ENCODE measurements at regions not wholly inside any gene's neighbourhood (a gene's known extent, or its start where the extent isn't known, plus 50 kb on each side); places are given as distances from the start of the nearest gene placed in this dataset.
"Not testable (repeated sequence)": the region's sequence is repeated elsewhere in the genome, so short reads cannot be mapped to it uniquely, and the experiment has no call there.

DNA sequence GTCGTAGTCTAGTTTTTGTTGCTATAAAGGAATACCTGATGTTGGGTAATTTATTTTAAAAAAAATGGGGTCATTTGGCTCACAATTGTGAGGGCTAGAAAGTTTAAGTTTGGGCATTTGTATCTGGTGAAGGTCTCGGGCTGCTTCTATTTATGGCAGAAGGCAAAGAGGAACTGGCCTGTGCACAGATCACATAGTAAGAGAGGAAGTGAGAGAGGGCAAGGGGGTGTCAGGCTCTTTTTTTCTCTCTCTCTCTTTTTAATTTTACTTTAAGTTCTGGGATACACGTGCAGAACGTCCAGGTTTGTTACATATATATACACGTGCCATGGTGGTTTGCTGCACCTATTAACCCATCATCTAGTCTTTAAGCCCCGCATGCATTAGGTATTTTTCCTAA, 453.3 kb downstream of the DIRAS2 start (continued):
- no peak for TF ChIP-seq ZNF207 (IDR thresholded peaks at IDR 0.05; ENCODE audit: borderline replicate concordance)
- TF ChIP-seq SRF (IDR thresholded peaks at IDR 0.05; ENCODE audit: low read depth in 2 of 2, low read length in 2 of 2): peak in 1 of 2 experiments; percentile 66; a peak in 1 of 4 replicates
- TF ChIP-seq CEBPB (IDR thresholded peaks at IDR 0.05; ENCODE audit: borderline replicate concordance in 1 of 2, low read depth in 2 of 2, low read length in 2 of 2): no peak
- TF ChIP-seq CBFB (IDR thresholded peaks at IDR 0.05; ENCODE audit: low read depth): no peak
- TF ChIP-seq HSF1 (IDR thresholded peaks at IDR 0.05; ENCODE audit: low read depth, low read length): no peak
- TF ChIP-seq MEF2A (IDR thresholded peaks at IDR 0.05; ENCODE audit: insufficient read depth, low read depth, low read length): peak; percentile 90
- no peak for TF ChIP-seq POLR2AphosphoS2 (IDR thresholded peaks at IDR 0.05; ENCODE audit: low read depth, low read length)
- TF ChIP-seq, protein P1, sequence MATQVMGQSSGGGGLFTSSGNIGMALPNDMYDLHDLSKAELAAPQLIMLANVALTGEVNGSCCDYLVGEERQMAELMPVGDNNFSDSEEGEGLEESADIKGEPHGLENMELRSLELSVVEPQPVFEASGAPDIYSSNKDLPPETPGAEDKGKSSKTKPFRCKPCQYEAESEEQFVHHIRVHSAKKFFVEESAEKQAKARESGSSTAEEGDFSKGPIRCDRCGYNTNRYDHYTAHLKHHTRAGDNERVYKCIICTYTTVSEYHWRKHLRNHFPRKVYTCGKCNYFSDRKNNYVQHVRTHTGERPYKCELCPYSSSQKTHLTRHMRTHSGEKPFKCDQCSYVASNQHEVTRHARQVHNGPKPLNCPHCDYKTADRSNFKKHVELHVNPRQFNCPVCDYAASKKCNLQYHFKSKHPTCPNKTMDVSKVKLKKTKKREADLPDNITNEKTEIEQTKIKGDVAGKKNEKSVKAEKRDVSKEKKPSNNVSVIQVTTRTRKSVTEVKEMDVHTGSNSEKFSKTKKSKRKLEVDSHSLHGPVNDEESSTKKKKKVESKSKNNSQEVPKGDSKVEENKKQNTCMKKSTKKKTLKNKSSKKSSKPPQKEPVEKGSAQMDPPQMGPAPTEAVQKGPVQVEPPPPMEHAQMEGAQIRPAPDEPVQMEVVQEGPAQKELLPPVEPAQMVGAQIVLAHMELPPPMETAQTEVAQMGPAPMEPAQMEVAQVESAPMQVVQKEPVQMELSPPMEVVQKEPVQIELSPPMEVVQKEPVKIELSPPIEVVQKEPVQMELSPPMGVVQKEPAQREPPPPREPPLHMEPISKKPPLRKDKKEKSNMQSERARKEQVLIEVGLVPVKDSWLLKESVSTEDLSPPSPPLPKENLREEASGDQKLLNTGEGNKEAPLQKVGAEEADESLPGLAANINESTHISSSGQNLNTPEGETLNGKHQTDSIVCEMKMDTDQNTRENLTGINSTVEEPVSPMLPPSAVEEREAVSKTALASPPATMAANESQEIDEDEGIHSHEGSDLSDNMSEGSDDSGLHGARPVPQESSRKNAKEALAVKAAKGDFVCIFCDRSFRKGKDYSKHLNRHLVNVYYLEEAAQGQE (IDR thresholded peaks at IDR 0.05; ENCODE audit: low read depth, low read length): no peak
- TF ChIP-seq FOXM1 (IDR thresholded peaks at IDR 0.05; ENCODE audit: low read depth, low read length): no peak
- TF ChIP-seq MYC (IDR thresholded peaks at IDR 0.05; ENCODE audit: insufficient read depth, insufficient read length, insufficient replicate concordance, low read length, severe bottlenecking): no peak
- TF ChIP-seq, protein P2, sequence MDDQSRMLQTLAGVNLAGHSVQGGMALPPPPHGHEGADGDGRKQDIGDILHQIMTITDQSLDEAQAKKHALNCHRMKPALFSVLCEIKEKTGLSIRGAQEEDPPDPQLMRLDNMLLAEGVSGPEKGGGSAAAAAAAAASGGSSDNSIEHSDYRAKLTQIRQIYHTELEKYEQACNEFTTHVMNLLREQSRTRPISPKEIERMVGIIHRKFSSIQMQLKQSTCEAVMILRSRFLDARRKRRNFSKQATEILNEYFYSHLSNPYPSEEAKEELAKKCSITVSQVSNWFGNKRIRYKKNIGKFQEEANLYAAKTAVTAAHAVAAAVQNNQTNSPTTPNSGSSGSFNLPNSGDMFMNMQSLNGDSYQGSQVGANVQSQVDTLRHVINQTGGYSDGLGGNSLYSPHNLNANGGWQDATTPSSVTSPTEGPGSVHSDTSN (IDR thresholded peaks at IDR 0.05; ENCODE audit: insufficient replicate concordance, low read depth, low read length): no peak
- no peak for TF ChIP-seq SREBF1 (IDR thresholded peaks at IDR 0.05; ENCODE audit: low read length)
- peak; percentile 79 for TF ChIP-seq IRF4 (IDR thresholded peaks at IDR 0.05; ENCODE audit: low read depth, low read length)
- TF ChIP-seq, protein P3, sequence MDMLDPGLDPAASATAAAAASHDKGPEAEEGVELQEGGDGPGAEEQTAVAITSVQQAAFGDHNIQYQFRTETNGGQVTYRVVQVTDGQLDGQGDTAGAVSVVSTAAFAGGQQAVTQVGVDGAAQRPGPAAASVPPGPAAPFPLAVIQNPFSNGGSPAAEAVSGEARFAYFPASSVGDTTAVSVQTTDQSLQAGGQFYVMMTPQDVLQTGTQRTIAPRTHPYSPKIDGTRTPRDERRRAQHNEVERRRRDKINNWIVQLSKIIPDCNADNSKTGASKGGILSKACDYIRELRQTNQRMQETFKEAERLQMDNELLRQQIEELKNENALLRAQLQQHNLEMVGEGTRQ (IDR thresholded peaks at IDR 0.05; ENCODE audit: borderline replicate concordance, low read depth, low read length): no peak
- TF ChIP-seq, protein P4, sequence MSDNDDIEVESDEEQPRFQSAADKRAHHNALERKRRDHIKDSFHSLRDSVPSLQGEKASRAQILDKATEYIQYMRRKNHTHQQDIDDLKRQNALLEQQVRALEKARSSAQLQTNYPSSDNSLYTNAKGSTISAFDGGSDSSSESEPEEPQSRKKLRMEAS (IDR thresholded peaks at IDR 0.05; ENCODE audit: low read depth, low read length): no peak
- 0 out of 4 replicates have a peak, but pooled peaks of 1 of the 2 experiments have one; percentile 17 for TF ChIP-seq IKZF2 (IDR thresholded peaks at IDR 0.05)
- no peak for TF ChIP-seq ZZZ3 (IDR thresholded peaks at IDR 0.05; ENCODE audit: control insufficient read depth, insufficient read length, low read depth)

GRCh38 chr9:90192465-90192864, 450.2 kb downstream of the DIRAS2 start:
- intact Hi-C loops (cut with micrococcal nuclease; ENCODE audit: unreplicated experiment); H3K27me3 ChIP-seq (replicated peaks in 1 of 2; ENCODE audit: control insufficient read depth in 2 of 2, insufficient read depth in 2 of 2, low read length in 1 of 2); H3K4me3 ChIP-seq; in situ Hi-C loops (cut with MboI); ATAC-seq; H4K20me1 ChIP-seq (ENCODE audit: control insufficient read depth, insufficient read depth); H3K79me2 ChIP-seq (ENCODE audit: control insufficient read depth, insufficient read depth, low read length); H2AFZ ChIP-seq (ENCODE audit: control insufficient read depth, low read depth, low read length); RAD21 ChIA-PET (ENCODE audit: unreplicated experiment); H3K9ac ChIP-seq (ENCODE audit: control insufficient read depth, insufficient read depth, low read length); FAIRE-seq; POLR2A ChIA-PET; H3K4me1 ChIP-seq (ENCODE audit: control insufficient read depth, insufficient read depth, low read length); H3K36me3 ChIP-seq (ENCODE audit: control insufficient read depth in 2 of 2, insufficient read depth in 2 of 2, low read length in 1 of 2); DNase-seq (ENCODE audit: low read depth, low spot score); BruUV-seq (replicated peaks); H3K4me2 ChIP-seq (ENCODE audit: control insufficient read depth, insufficient read depth); SMC1A ChIA-PET (ENCODE audit: uncharacterized antibody, unreplicated experiment); CTCF ChIA-PET; H3K9me3 ChIP-seq (replicated peaks; ENCODE audit: control insufficient read depth, insufficient read depth, low read length); H3K27ac ChIP-seq (ENCODE audit: control insufficient read depth, insufficient read depth): not testable (repeated sequence)
- 18% methylated on average over 7 of the region's 7 CpGs for WGBS (ENCODE audit: insufficient coverage, insufficient replicate concordance, low lambda C conversion rate, missing lambda C conversion rate)
